Sigmoid colon (tissue), 6 donors: ENCODE measurements at regions not wholly inside any gene's neighbourhood (a gene's known extent, or its start where the extent isn't known, plus 50 kb on each side); places are given as distances from the start of the nearest gene placed in this dataset.

Experiments
- DNase-seq: peaks from one replicate; pipeline ENCODE4 v3.0.0-alpha.2; 2019
- H3K27ac ChIP-seq, 4 donors: fragments of 200-600 bp; sonication (generic); one replicate each; pipeline ENCODE4 v1.5.1; 2016 to 2019; ENCODE audit warnings: mild to moderate bottlenecking in 1 of 4
- H3K27me3 ChIP-seq, 3 donors: fragments of 200-600 bp; sonication (generic); one replicate each; pipeline ENCODE4 v1.5.1; 2019; ENCODE audit warnings: mild to moderate bottlenecking in 1 of 3
- H3K36me3 ChIP-seq, 4 donors: fragments of 200-600 bp; sonication (generic); one replicate each; pipeline ENCODE4 v1.5.1; 2016 to 2019
- H3K4me1 ChIP-seq, 4 donors: fragments of 200-600 bp; sonication (generic); one replicate each; pipeline ENCODE4 v1.5.1; 2017 to 2019
- H3K4me3 ChIP-seq, 4 donors: fragments of 200-600 bp; sonication (generic); one replicate each; pipeline ENCODE4 v1.5.1; 2017 to 2019; ENCODE audit warnings: mild to moderate bottlenecking in 2 of 4, moderate library complexity in 1 of 4
- H3K9me3 ChIP-seq, 4 donors: fragments of 200-600 bp in 3 of 4; sonication (generic) in 3 of 4; one replicate each; pipeline versions ENCODE4 v1.5.1 to v1.6.1; 2013 to 2019
- EP300 ChIP-seq, 4 donors: sonication (generic); formaldehyde crosslinking; IDR thresholded peaks; one replicate each; pipeline ENCODE4 v1.6.1; 2017; ENCODE audit warnings: antibody characterized with exemption in 4 of 4
- POLR2A ChIP-seq, 2 donors: fragments of 450-650 bp; IDR thresholded peaks; one replicate each; pipeline ENCODE4 v1.6.1; 2016; ENCODE audit warnings: antibody characterized with exemption in 2 of 2, mild to moderate bottlenecking in 2 of 2, moderate library complexity in 2 of 2
- POLR2AphosphoS5 ChIP-seq, 4 donors: sonication (generic); formaldehyde crosslinking; IDR thresholded peaks; one replicate each; pipeline ENCODE4 v1.6.1; 2017; ENCODE audit warnings: antibody characterized with exemption in 4 of 4
- WGBS, 2 donors: extraction: QIAGEN DNeasy Blood & Tissue Kit; methylation state at CpG; one replicate each; pipeline ENCODE4 v1.1.7; 2013; 5-methylcytosine and 5-hydroxymethylcytosine counted together
- intact Hi-C: fragments of 100-400 bp; cut with DNase I; formaldehyde crosslinking; loops from one replicate; pipeline ENCODE4 v1.15.1; 2023
- TF ChIP-seq, protein P1 (sequence below), 4 experiments: fragments of 450-650 bp in 3 of 4; fragments of 200-600 bp in 1 of 4; IDR thresholded peaks; one replicate each; pipeline ENCODE4 v1.5.1; 2016 to 2019; ENCODE audit warnings: antibody characterized with exemption in 4 of 4, mild to moderate bottlenecking in 3 of 4, moderate library complexity in 2 of 4
- donor health status: healthy with polysubstance abuse.
- donor health status: healthy.

- H3K27me3 ChIP-seq: no peaks in the 10 kb centered on the region
- H3K36me3 ChIP-seq: no peaks in the 10 kb centered on the region
- no peaks in the 10 kb centered on the region for H3K9me3 ChIP-seq
- peaks cover 0 to 67% (median 60%) of the 10 kb centered on the region in 4 donors for H3K4me1 ChIP-seq
- no peak for DNase-seq
- intact Hi-C loops: loop anchor here (5.0 kb wide), 4 partner anchors 77 to 712 kb away; partner anchors contain the start of gene PER2
- WGBS, 2 donors: 76 to 89% methylated on average over 14 of the region's 14 CpGs
- peak overlapping the region in 2 of 4 donors; percentile 85 to 91 for H3K27ac ChIP-seq
- no peak for TF ChIP-seq POLR2AphosphoS5 (IDR thresholded peaks at IDR 0.05)
- TF ChIP-seq EP300 (IDR thresholded peaks at IDR 0.05): no peak
- TF ChIP-seq POLR2A (IDR thresholded peaks at IDR 0.05): no peak
- H3K4me3 ChIP-seq: no peak overlapping the region
These were observed 172.2 kb downstream of the ASB1 start for GRCh38 chr2:238598802-238599530.

DNA sequence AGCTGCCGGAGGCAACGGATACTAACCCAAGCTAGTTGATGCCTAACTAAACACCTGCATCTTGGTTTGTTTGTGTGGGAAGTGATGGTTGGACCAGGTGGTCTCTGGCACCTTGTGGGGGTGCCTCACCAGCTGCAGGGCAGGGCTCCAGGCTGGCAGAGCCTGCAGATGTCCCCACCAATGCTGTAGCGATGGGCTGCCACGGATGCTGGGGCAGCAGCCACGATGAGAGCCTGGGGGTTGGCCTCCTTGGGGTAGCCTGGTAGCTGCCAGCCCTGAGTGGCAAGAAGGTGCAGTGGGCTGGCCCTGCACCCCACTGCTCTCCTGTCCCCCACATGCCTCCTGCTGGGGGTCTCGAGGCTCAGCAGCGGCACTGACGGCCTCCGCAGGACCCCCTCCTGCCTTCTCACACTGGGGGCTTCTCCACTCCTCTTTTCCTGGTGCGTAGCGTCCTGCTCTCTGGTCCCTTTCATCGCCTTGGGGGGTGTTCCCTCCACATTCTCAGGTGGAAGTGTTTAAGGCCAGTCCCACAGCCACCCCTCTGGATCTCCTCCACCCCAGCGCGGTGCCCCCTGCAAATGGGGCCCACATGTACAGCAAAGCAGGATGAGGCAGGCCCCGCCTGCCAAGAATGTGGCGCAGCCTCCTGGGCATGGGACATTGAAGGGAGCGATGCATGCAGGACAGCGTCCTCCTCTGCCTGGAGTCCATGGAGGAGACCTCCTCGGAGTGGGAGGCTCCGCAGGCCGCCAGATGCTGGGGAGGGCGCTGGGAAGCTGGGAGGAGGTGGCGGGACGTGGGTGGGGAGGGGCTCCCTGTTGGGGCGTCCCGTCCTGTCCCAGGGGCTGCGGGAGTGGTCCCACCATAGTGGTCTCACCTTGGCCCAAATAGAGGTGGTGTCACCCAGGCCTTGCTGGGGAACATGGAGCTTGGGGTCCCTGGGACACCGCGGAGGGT lies 173.1 kb downstream of the ASB1 start:
- Histone ChIP-seq H3K9me3 (no peaks in the 10 kb centered on the region), H3K4me1 (peaks cover 0 to 67% (median 60%) of the 10 kb centered on the region in 4 donors), H3K27me3 (no peaks in the 10 kb centered on the region), H3K4me3 (no peak overlapping the region), H3K27ac (peak overlapping the region in 2 of 4 donors; percentile 24 to 90), H3K36me3 (no peaks in the 10 kb centered on the region)
- intact Hi-C loops: loop anchor here (5.0 to 10.0 kb wide), 6 partner anchors 78 to 713 kb away; partner anchors contain the start of genes ASB1 and PER2
- WGBS, 2 donors: 91 to 92% methylated on average over 29 of the region's 29 CpGs
- no peak for DNase-seq
- TF ChIP-seq, protein P1, sequence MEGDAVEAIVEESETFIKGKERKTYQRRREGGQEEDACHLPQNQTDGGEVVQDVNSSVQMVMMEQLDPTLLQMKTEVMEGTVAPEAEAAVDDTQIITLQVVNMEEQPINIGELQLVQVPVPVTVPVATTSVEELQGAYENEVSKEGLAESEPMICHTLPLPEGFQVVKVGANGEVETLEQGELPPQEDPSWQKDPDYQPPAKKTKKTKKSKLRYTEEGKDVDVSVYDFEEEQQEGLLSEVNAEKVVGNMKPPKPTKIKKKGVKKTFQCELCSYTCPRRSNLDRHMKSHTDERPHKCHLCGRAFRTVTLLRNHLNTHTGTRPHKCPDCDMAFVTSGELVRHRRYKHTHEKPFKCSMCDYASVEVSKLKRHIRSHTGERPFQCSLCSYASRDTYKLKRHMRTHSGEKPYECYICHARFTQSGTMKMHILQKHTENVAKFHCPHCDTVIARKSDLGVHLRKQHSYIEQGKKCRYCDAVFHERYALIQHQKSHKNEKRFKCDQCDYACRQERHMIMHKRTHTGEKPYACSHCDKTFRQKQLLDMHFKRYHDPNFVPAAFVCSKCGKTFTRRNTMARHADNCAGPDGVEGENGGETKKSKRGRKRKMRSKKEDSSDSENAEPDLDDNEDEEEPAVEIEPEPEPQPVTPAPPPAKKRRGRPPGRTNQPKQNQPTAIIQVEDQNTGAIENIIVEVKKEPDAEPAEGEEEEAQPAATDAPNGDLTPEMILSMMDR (IDR thresholded peaks at IDR 0.05): no peak
- TF ChIP-seq EP300 (IDR thresholded peaks at IDR 0.05) (no peak), POLR2AphosphoS5 (IDR thresholded peaks at IDR 0.05) (no peak)

DNA sequence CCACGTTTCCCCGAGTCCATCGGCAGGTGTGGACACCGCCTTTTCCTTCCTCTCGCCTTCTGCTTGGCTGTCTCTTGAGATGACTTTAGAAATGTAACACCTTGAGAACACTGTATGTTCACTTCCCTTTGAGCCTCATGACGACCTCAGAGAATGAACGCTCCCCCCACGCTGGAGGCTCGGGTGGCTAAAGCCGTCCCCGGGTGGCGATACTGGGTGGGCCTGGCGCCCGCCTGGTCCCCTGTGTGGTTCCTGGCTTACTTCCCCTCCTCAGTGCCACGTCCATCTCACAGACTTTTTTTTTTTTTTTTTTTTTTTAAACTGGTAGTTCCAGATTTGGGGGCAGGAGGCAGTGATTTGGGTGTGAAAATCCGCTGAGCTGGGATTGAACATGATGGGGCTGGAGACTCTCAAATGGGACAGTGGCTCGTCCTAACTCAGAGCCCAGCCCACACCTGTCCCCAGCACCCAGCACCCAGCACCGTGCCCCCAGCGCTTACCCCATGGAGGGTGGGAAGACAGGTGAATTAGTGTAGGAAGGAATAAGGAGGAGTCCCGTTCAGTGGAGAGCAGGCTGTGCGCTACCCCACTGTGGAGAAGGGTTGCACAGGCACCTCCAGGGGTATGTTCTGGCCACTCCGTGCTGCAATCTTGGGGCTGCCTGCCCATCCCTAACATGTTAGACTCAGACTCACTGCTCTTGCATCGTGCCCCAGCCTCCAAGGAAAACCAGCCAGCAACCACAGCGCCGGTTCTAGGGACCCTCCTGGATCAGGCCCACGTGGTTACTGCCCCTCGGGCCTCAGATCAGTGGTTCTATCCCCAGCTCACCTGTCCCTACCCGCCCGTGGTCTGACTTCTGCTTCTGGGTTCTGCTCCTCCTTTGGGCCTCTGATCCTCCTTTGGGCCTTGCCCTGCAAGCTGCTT lies 174.0 kb downstream of the ASB1 start:
- H3K9me3 ChIP-seq: no peaks in the 10 kb centered on the region
- no peaks in the 10 kb centered on the region for H3K27me3 ChIP-seq
- TF ChIP-seq POLR2AphosphoS5 (IDR thresholded peaks at IDR 0.05): no peak
- TF ChIP-seq, protein P1 (IDR thresholded peaks at IDR 0.05): no peak
- TF ChIP-seq POLR2A (IDR thresholded peaks at IDR 0.05): no peak
- no peak for TF ChIP-seq EP300 (IDR thresholded peaks at IDR 0.05)
- H3K4me1 ChIP-seq: peaks cover 0 to 66% (median 59%) of the 10 kb centered on the region in 4 donors
- WGBS, 2 donors: 83 to 84% methylated on average over 29 of the region's 29 CpGs
- H3K4me3 ChIP-seq: no peak overlapping the region
- no peaks in the 10 kb centered on the region for H3K36me3 ChIP-seq
- H3K27ac ChIP-seq: peak overlapping the region; percentile 78 to 90 (median 88)
- intact Hi-C loops: loop anchor here (5.0 to 10.0 kb wide), 2 partner anchors 173 to 184 kb away; partner anchors contain the start of gene ASB1
- DNase-seq: no peak

- H3K36me3 ChIP-seq: no peaks in the 10 kb centered on the region
- H3K4me1 ChIP-seq: peaks cover 0 to 58% (median 51%) of the 10 kb centered on the region in 4 donors
- TF ChIP-seq, protein P1 (IDR thresholded peaks at IDR 0.05): no peak
- TF ChIP-seq EP300 (IDR thresholded peaks at IDR 0.05) (peak; percentile 70 to 94 (median 88)), POLR2AphosphoS5 (IDR thresholded peaks at IDR 0.05) (peak; percentile 89 to 91 (median 90)), POLR2A (IDR thresholded peaks at IDR 0.05) (no peak)
- 70 to 77% methylated on average over 11 of the region's 11 CpGs for WGBS, 2 donors
- no peaks in the 10 kb centered on the region for H3K27me3 ChIP-seq
- no peak overlapping the region for H3K4me3 ChIP-seq
- peak; percentile 92 for DNase-seq
- intact Hi-C loops: loop anchor here (2.0 to 10.0 kb wide), 3 partner anchors 43 to 183 kb away; partner anchors contain the start of gene ASB1
- H3K27ac ChIP-seq: peak overlapping the region; percentile 78 to 90 (median 88)
- no peaks in the 10 kb centered on the region for H3K9me3 ChIP-seq
These were observed 174.9 kb downstream of the ASB1 start for GRCh38 chr2:238601433-238602222.
